Loucy (cell line): ENCODE measurements at regions not wholly inside any gene's neighbourhood (a gene's known extent, or its start where the extent isn't known, plus 50 kb on each side); places are given as distances from the start of the nearest gene placed in this dataset.

ENCODE experiments used
- H2AFZ ChIP-seq: fragments of 200-600 bp; sonication (generic); 2 replicates; pipeline ENCODE4 v1.6.0; 2016; ENCODE audit warnings: antibody characterized with exemption, mild to moderate bottlenecking, low read length, moderate library complexity
- H3F3A ChIP-seq: fragments of 200-600 bp; 2 replicates; pipeline ENCODE4 v1.6.0; 2016; ENCODE audit warnings: antibody characterized with exemption, low read depth, mild to moderate bottlenecking
- H3K27me3 ChIP-seq: fragments of 200-600 bp; sonication (generic); 2 replicates; pipeline ENCODE4 v1.6.1; 2014; ENCODE audit warnings: low read length, mild to moderate bottlenecking; ENCODE audit not compliant: insufficient read depth, poor library complexity, severe bottlenecking
- H3K36me3 ChIP-seq: fragments of 200-600 bp; sonication (generic); 2 replicates; pipeline ENCODE4 v1.6.1; 2016; ENCODE audit warnings: low read length; ENCODE audit not compliant: insufficient read depth
- H3K4me1 ChIP-seq: fragments of 200-600 bp; sonication (generic); 2 replicates; pipeline ENCODE4 v1.5.1; 2014; ENCODE audit warnings: low read length, mild to moderate bottlenecking; ENCODE audit not compliant: insufficient read depth, poor library complexity, severe bottlenecking
- H3K4me2 ChIP-seq: fragments of 200-600 bp; sonication (generic); 2 replicates; pipeline ENCODE4 v1.6.0; 2014; ENCODE audit warnings: antibody characterized with exemption, low read length, low read depth, mild to moderate bottlenecking; ENCODE audit not compliant: poor library complexity, severe bottlenecking
- H3K4me3 ChIP-seq: fragments of 200-600 bp; sonication (generic); 2 replicates; pipeline ENCODE4 v1.5.1; 2014; ENCODE audit warnings: low read length, mild to moderate bottlenecking, mixed read lengths; ENCODE audit not compliant: poor library complexity, severe bottlenecking
- H3K79me2 ChIP-seq: fragments of 200-600 bp; sonication (generic); 2 replicates; pipeline ENCODE4 v1.6.1; 2014; ENCODE audit warnings: low read length; ENCODE audit not compliant: insufficient read depth
- H3K9ac ChIP-seq: fragments of 200-600 bp; sonication (generic); 2 replicates; pipeline ENCODE4 v1.6.0; 2014; ENCODE audit warnings: mild to moderate bottlenecking, low read depth, low read length, moderate library complexity; ENCODE audit not compliant: poor library complexity, severe bottlenecking
- H3K9me2 ChIP-seq: fragments of 200-600 bp; sonication (generic); replicated peaks from 2 replicates; pipeline ENCODE4 v1.6.1; 2016; ENCODE audit warnings: low read depth, low read length, mixed read lengths
- H3K9me3 ChIP-seq: fragments of 200-600 bp; sonication (generic); 2 replicates; pipeline ENCODE4 v1.6.1; 2014; ENCODE audit warnings: mild to moderate bottlenecking, antibody characterized with exemption, low read length, low read depth; ENCODE audit not compliant: insufficient read depth
- H4K20me1 ChIP-seq: fragments of 200-600 bp; sonication (generic); 2 replicates; pipeline ENCODE4 v1.6.0; 2014; ENCODE audit warnings: antibody characterized with exemption, low read length, mild to moderate bottlenecking; ENCODE audit not compliant: insufficient read depth, poor library complexity, severe bottlenecking
- EZH2phosphoT487 ChIP-seq: fragments of 200-600 bp; IDR thresholded peaks from 2 replicates; pipeline ENCODE4 v1.6.1; 2018; ENCODE audit warnings: antibody characterized with exemption, mild to moderate bottlenecking, moderate library complexity, borderline replicate concordance
- TF ChIP-seq, protein P1 (sequence below): fragments of 200-600 bp; sonication (generic); conservative IDR thresholded peaks from 2 replicates; pipeline ENCODE4 v1.5.1; 2014; ENCODE audit warnings: mild to moderate bottlenecking, antibody characterized with exemption, low read length

DNA sequence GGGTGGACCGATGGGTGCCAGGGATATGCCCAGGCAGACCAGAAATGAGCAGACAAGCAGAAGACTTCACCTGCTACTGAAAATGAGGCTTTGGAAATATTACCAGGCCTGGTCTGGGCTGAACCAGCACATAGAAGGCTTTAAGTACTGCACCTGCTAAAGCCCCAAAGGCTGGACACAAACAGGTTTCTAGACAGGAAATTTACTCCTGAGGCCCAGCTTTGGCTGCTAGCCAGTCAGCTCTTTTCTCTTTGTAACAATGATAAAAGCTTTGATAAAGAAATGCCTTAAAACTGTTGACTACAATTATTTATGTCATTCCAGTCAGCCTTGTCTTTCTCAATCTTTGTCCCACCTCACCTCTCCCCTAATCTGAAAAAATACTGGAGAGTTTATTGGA is 228.9 kb upstream of the EGLN3 start:
- no peaks in the 10 kb centered on the region for H3K4me1 ChIP-seq
- no peak overlapping the region for H3K4me3 ChIP-seq
- no peaks in the 10 kb centered on the region for H3K27me3 ChIP-seq
- no peaks in the 10 kb centered on the region for H3K79me2 ChIP-seq
- H3K36me3 ChIP-seq = no peaks in the 10 kb centered on the region
- no peaks in the 10 kb centered on the region for H3F3A ChIP-seq
- TF ChIP-seq, protein P1, sequence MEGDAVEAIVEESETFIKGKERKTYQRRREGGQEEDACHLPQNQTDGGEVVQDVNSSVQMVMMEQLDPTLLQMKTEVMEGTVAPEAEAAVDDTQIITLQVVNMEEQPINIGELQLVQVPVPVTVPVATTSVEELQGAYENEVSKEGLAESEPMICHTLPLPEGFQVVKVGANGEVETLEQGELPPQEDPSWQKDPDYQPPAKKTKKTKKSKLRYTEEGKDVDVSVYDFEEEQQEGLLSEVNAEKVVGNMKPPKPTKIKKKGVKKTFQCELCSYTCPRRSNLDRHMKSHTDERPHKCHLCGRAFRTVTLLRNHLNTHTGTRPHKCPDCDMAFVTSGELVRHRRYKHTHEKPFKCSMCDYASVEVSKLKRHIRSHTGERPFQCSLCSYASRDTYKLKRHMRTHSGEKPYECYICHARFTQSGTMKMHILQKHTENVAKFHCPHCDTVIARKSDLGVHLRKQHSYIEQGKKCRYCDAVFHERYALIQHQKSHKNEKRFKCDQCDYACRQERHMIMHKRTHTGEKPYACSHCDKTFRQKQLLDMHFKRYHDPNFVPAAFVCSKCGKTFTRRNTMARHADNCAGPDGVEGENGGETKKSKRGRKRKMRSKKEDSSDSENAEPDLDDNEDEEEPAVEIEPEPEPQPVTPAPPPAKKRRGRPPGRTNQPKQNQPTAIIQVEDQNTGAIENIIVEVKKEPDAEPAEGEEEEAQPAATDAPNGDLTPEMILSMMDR = no peak
- no peak for TF ChIP-seq EZH2phosphoT487
- H3K9ac ChIP-seq = no peak overlapping the region
- H3K4me2 ChIP-seq = no peak overlapping the region
- H4K20me1 ChIP-seq = no peaks in the 10 kb centered on the region
- no peaks in the 10 kb centered on the region for H3K9me2 ChIP-seq
- H3K9me3 ChIP-seq = no peaks in the 10 kb centered on the region
- no peak overlapping the region for H2AFZ ChIP-seq

DNA sequence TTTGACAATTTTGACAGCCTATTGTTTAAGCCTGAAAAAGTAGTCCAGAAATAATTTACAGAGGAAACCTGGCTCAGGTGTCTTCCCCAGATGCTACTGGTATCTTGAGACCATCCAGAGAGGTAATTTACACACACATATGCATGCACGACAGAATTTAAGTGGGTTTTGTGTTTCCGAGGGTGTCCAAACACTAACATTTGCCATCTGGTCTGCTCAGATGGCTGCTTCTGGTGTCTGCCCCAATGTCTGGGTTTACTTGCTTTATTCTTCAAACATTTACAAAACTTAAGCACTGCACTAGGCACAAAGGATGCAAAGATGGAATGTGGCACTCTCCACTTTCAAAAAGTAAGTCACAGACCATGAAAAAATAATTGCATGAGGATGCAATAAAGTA is 226.6 kb upstream of the EGLN3 start:
- no peaks in the 10 kb centered on the region for H3K36me3 ChIP-seq
- no peaks in the 10 kb centered on the region for H3K9me3 ChIP-seq
- H3K4me3 ChIP-seq = no peak overlapping the region
- H3K9me2 ChIP-seq = no peaks in the 10 kb centered on the region
- H3F3A ChIP-seq = no peaks in the 10 kb centered on the region
- TF ChIP-seq EZH2phosphoT487 = no peak
- TF ChIP-seq, protein P1 = no peak
- H3K27me3 ChIP-seq = no peaks in the 10 kb centered on the region
- H2AFZ ChIP-seq = no peak overlapping the region
- H3K9ac ChIP-seq = no peak overlapping the region
- H4K20me1 ChIP-seq = no peaks in the 10 kb centered on the region
- no peaks in the 10 kb centered on the region for H3K79me2 ChIP-seq
- H3K4me2 ChIP-seq = no peak overlapping the region
- no peaks in the 10 kb centered on the region for H3K4me1 ChIP-seq

DNA sequence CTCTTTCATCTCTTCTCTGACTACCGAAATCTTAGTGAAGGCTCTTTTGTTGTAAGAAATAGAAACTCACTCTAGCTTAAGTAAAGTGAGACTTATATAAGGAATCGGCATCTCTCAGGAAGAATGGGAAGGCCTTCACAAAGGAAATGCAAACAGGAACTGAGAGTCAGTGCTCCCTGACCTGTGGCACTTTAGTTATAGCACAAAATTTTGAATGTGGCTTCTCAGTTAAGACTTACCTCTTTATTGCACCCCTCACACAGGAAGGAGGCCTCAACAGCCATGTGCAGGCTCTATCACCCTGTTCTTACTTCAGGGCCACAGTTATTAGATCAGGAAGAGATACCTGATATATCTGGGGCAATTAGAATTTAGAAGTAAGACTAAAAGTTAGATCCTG is 224.7 kb upstream of the EGLN3 start:
- Histone ChIP-seq H3K9me3 (no peaks in the 10 kb centered on the region), H2AFZ (no peak overlapping the region), H4K20me1 (no peaks in the 10 kb centered on the region), H3K4me1 (no peaks in the 10 kb centered on the region), H3K4me2 (no peak overlapping the region), H3K9ac (no peak overlapping the region), H3K79me2 (no peaks in the 10 kb centered on the region), H3F3A (no peaks in the 10 kb centered on the region), H3K27me3 (no peaks in the 10 kb centered on the region), H3K36me3 (no peaks in the 10 kb centered on the region), H3K4me3 (no peak overlapping the region), H3K9me2 (no peaks in the 10 kb centered on the region)
- TF ChIP-seq, protein P1 = no peak
- no peak for TF ChIP-seq EZH2phosphoT487
